PFSK-1 (cell line): ENCODE measurements at regions not wholly inside any gene's neighbourhood (a gene's known extent, or its start where the extent isn't known, plus 50 kb on each side); places are given as distances from the start of the nearest gene placed in this dataset.

ENCODE experiments used
- FOXP2 ChIP-seq: optimal IDR thresholded peaks from 2 replicates; pipeline ENCODE3; 2011; ENCODE audit warnings: borderline replicate concordance, control low read depth, inconsistent platforms; ENCODE audit not compliant: insufficient read depth; ENCODE audit errors: extremely low read length, extremely low read depth
- POLR2AphosphoS5 ChIP-seq: IDR thresholded peaks from 2 replicates; pipeline ENCODE4 v1.6.1; 2012; ENCODE audit warnings: low read depth, mild to moderate bottlenecking, control low read depth, low read length, moderate library complexity
- SIN3A ChIP-seq: IDR thresholded peaks from 2 replicates; pipeline ENCODE4 v1.6.1; 2012; ENCODE audit warnings: mild to moderate bottlenecking, low read length, moderate library complexity, borderline replicate concordance; ENCODE audit not compliant: insufficient read depth
- TAF1 ChIP-seq: IDR thresholded peaks from 2 replicates; pipeline ENCODE4 v1.6.1; 2012; ENCODE audit warnings: low read length, control low read depth, borderline replicate concordance; ENCODE audit not compliant: insufficient read depth
- TF ChIP-seq, protein P1 (sequence below), 2 experiments: IDR thresholded peaks; 2 replicates each; pipeline versions ENCODE4 v1.6.1 to v1.8.0; 2011 to 2012; ENCODE audit warnings: low read depth in 2 of 2, low read length in 2 of 2, control low read depth in 1 of 2, inconsistent platforms in 1 of 2, mild to moderate bottlenecking in 1 of 2, moderate library complexity in 1 of 2; ENCODE audit not compliant: insufficient read depth in 1 of 2

DNA sequence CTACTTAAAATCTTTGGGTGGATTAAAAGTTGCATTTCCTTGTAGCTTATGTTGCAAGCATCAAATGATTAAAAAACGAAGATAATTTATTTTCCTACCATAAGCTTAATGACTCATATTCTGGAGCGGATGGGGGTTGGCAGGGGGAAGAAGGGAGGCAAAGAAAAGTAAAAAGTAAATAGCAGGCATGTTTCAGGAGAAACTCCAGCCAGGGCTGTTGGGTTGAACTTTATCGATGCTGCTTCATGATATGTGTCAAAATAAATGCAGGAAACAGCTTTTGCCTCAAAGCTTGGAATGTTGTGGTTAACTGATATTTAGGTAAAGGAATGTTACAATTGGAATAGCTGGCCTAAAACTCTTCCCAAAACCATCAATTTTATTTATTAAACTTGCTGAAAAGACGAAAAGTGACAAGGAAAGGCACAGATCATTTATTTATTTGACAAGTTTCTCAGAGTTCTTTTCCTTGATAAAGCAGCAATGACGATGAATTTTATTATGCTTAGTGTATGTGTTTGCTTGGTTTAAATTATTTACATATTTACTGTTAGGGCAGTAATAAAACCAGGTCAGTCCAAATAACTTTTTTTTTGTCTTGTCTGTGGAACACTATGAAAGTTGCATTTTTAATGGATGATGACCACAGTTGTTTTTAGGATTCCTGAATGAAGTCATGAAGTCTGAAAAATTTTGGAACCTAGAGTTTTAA is 177.9 kb downstream of the PCSK1 start:
- TF ChIP-seq SIN3A = no peak
- no peak for TF ChIP-seq TAF1
- no peak for TF ChIP-seq POLR2AphosphoS5
- TF ChIP-seq FOXP2 = no peak
- TF ChIP-seq, protein P1, sequence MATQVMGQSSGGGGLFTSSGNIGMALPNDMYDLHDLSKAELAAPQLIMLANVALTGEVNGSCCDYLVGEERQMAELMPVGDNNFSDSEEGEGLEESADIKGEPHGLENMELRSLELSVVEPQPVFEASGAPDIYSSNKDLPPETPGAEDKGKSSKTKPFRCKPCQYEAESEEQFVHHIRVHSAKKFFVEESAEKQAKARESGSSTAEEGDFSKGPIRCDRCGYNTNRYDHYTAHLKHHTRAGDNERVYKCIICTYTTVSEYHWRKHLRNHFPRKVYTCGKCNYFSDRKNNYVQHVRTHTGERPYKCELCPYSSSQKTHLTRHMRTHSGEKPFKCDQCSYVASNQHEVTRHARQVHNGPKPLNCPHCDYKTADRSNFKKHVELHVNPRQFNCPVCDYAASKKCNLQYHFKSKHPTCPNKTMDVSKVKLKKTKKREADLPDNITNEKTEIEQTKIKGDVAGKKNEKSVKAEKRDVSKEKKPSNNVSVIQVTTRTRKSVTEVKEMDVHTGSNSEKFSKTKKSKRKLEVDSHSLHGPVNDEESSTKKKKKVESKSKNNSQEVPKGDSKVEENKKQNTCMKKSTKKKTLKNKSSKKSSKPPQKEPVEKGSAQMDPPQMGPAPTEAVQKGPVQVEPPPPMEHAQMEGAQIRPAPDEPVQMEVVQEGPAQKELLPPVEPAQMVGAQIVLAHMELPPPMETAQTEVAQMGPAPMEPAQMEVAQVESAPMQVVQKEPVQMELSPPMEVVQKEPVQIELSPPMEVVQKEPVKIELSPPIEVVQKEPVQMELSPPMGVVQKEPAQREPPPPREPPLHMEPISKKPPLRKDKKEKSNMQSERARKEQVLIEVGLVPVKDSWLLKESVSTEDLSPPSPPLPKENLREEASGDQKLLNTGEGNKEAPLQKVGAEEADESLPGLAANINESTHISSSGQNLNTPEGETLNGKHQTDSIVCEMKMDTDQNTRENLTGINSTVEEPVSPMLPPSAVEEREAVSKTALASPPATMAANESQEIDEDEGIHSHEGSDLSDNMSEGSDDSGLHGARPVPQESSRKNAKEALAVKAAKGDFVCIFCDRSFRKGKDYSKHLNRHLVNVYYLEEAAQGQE (IDR thresholded peaks at IDR 0.05; ENCODE audit: insufficient read depth in 1 of 2, low read depth in 2 of 2, low read length in 2 of 2) = no peak

DNA sequence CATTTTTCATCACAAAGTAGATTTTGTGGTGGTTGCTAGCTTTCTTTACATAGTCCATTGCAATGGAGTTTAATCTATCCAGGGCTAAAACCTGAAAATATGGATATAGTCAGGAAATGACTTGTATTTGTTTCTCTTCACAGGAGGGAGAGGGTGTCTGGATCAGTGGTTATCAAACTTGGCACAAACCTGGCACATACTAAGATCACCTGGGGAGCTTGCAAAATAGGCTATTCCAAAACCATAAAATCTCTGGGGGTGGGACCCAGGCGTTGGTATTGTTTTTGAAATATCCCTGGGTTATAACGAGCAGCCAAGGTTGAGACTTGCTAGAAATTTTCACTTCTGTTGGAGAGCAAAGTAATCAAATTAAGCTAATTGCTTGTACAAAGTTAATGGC is 179.9 kb downstream of the PCSK1 start:
- TF ChIP-seq POLR2AphosphoS5 = no peak
- TF ChIP-seq, protein P1 (IDR thresholded peaks at IDR 0.05; ENCODE audit: insufficient read depth in 1 of 2, low read depth in 2 of 2, low read length in 2 of 2) = no peak
- TF ChIP-seq FOXP2 = no peak
- no peak for TF ChIP-seq TAF1
- no peak for TF ChIP-seq SIN3A

- TF ChIP-seq SIN3A = no peak
- TF ChIP-seq TAF1 = no peak
Observed at GRCh38 chr5:96252596-96252995, 180.5 kb downstream of the PCSK1 start.

- TF ChIP-seq SIN3A (no peak), POLR2AphosphoS5 (no peak), TAF1 (no peak), FOXP2 (no peak)
- TF ChIP-seq, protein P1 (IDR thresholded peaks at IDR 0.05; ENCODE audit: insufficient read depth in 1 of 2, low read depth in 2 of 2, low read length in 2 of 2) = no peak
Observed at GRCh38 chr5:96250782-96251181, 182.3 kb downstream of the PCSK1 start.

DNA sequence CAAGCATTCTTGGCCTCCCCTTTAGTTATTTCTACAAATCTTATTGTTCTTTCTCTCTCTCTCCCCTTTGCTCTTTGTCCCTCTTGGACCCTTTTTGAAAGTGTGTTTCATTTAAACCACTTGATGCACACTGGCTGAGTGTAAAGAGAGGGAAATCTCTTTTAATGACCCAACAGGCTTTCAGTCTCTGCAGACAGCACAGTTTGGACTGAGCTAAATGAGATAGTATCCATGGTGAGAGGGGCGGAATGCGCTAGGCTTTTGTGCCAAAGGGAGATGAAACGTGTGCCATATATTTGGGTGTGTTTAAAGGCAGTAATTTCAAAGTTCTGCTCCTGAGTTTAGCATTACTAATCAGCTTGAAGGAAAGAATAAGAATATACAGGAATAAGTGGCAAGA is 184.9 kb downstream of the PCSK1 start:
- TF ChIP-seq TAF1 (no peak), POLR2AphosphoS5 (no peak), FOXP2 (no peak), SIN3A (no peak)
- TF ChIP-seq, protein P1 (IDR thresholded peaks at IDR 0.05; ENCODE audit: insufficient read depth in 1 of 2, low read depth in 2 of 2, low read length in 2 of 2) = no peak
